ENCODE measurements at regions not wholly inside any gene's neighbourhood (a gene's known extent, or its start where the extent isn't known, plus 50 kb on each side); places are given as distances from the start of the nearest gene placed in this dataset.

- dilution Hi-C loops (cut with MboI; ENCODE audit: extremely low pct_ligation_motif_present, low sequenced_read_pairs), result no loop called here
- FAIRE-seq, result no peak
- no peaks in the 10 kb centered on the region for H3K9me1 ChIP-seq (ENCODE audit: control insufficient read depth, extremely low read depth, insufficient read depth, low read length)
- H3K9me3 ChIP-seq (ENCODE audit: control insufficient read depth, low read depth, low read length), result no peaks in the 10 kb centered on the region
- peak; percentile 56 to 67 (median 60) for TF ChIP-seq CTCF (optimal IDR thresholded peaks at IDR 0.05 in 1 of 3, IDR thresholded peaks at IDR 0.05 in 1 of 3, conservative IDR thresholded peaks at IDR 0.05 in 1 of 3; ENCODE audit: extremely low read depth in 1 of 3, insufficient read depth in 2 of 3, low read length in 3 of 3)
- no peak for TF ChIP-seq EZH2 (IDR thresholded peaks at IDR 0.05; ENCODE audit: low read length)
- no peak overlapping the region for H3K4me2 ChIP-seq (ENCODE audit: control insufficient read depth, extremely low read depth, insufficient read depth, low read depth, low read length)
- H3K79me2 ChIP-seq (ENCODE audit: control insufficient read depth, insufficient read depth, low read length), result no peaks in the 10 kb centered on the region
- no peak for DNase-seq (ENCODE audit: low read depth, low spot score)
- H3K27me3 ChIP-seq (ENCODE audit: control insufficient read depth, extremely low read depth, insufficient read depth, low read length), result peaks cover 3% of the 10 kb centered on the region
- no peak overlapping the region for H3K4me3 ChIP-seq (ENCODE audit: control insufficient read depth in 2 of 3, extremely low read depth in 1 of 3, insufficient read depth in 2 of 3, low read depth in 1 of 3, low read length in 3 of 3)
- H3K27ac ChIP-seq (ENCODE audit: control insufficient read depth, insufficient read depth, low read length), result no peak overlapping the region
- H3K4me1 ChIP-seq (ENCODE audit: control insufficient read depth, extremely low read depth, insufficient read depth, low read length), result no peaks in the 10 kb centered on the region
- H3K36me3 ChIP-seq (ENCODE audit: control insufficient read depth in 2 of 2, extremely low read depth in 1 of 2, insufficient read depth in 2 of 2, low read length in 2 of 2), result no peaks in the 10 kb centered on the region
- no peaks in the 10 kb centered on the region for H4K20me1 ChIP-seq (ENCODE audit: control insufficient read depth, extremely low read depth, insufficient read depth, low read length)
- no peak overlapping the region for H3K9ac ChIP-seq (ENCODE audit: control insufficient read depth, extremely low read depth, insufficient read depth, low read length)
- H2AFZ ChIP-seq (ENCODE audit: control insufficient read depth, low read length), result no peak overlapping the region
Observed at GRCh38 chr7:142319970-142320369, 62.1 kb upstream of the PRSS58 start.

GRCh38 chr7:142314281-142314680 is 56.4 kb upstream of the PRSS58 start:
- no peak overlapping the region for H3K27ac ChIP-seq (ENCODE audit: control insufficient read depth, insufficient read depth, low read length)
- no peak overlapping the region for H3K4me3 ChIP-seq (ENCODE audit: control insufficient read depth in 2 of 3, extremely low read depth in 1 of 3, insufficient read depth in 2 of 3, low read depth in 1 of 3, low read length in 3 of 3)
- DNase-seq (ENCODE audit: low read depth, low spot score), result no peak
- no peaks in the 10 kb centered on the region for H3K36me3 ChIP-seq (ENCODE audit: control insufficient read depth in 2 of 2, extremely low read depth in 1 of 2, insufficient read depth in 2 of 2, low read length in 2 of 2)
- no peak overlapping the region for H3K4me2 ChIP-seq (ENCODE audit: control insufficient read depth, extremely low read depth, insufficient read depth, low read depth, low read length)
- no peak overlapping the region for H3K9ac ChIP-seq (ENCODE audit: control insufficient read depth, extremely low read depth, insufficient read depth, low read length)
- H3K9me1 ChIP-seq (ENCODE audit: control insufficient read depth, extremely low read depth, insufficient read depth, low read length), result no peaks in the 10 kb centered on the region
- no peak for FAIRE-seq
- no peaks in the 10 kb centered on the region for H3K9me3 ChIP-seq (ENCODE audit: control insufficient read depth, low read depth, low read length)
- TF ChIP-seq EZH2 (IDR thresholded peaks at IDR 0.05; ENCODE audit: low read length) (no peak), CTCF (optimal IDR thresholded peaks at IDR 0.05 in 1 of 3, IDR thresholded peaks at IDR 0.05 in 1 of 3, conservative IDR thresholded peaks at IDR 0.05 in 1 of 3; ENCODE audit: extremely low read depth in 1 of 3, insufficient read depth in 2 of 3, low read length in 3 of 3) (no peak)
- H2AFZ ChIP-seq (ENCODE audit: control insufficient read depth, low read length), result no peak overlapping the region
- dilution Hi-C loops (cut with MboI; ENCODE audit: extremely low pct_ligation_motif_present, low sequenced_read_pairs), result no loop called here
- peaks cover 14% of the 10 kb centered on the region for H3K27me3 ChIP-seq (ENCODE audit: control insufficient read depth, extremely low read depth, insufficient read depth, low read length)
- H3K79me2 ChIP-seq (ENCODE audit: control insufficient read depth, insufficient read depth, low read length), result no peaks in the 10 kb centered on the region
- no peaks in the 10 kb centered on the region for H4K20me1 ChIP-seq (ENCODE audit: control insufficient read depth, extremely low read depth, insufficient read depth, low read length)
- H3K4me1 ChIP-seq (ENCODE audit: control insufficient read depth, extremely low read depth, insufficient read depth, low read length), result no peaks in the 10 kb centered on the region
